ENCODE measurements at regions not wholly inside any gene's neighbourhood (a gene's known extent, or its start where the extent isn't known, plus 50 kb on each side); places are given as distances from the start of the nearest gene placed in this dataset.

DNA sequence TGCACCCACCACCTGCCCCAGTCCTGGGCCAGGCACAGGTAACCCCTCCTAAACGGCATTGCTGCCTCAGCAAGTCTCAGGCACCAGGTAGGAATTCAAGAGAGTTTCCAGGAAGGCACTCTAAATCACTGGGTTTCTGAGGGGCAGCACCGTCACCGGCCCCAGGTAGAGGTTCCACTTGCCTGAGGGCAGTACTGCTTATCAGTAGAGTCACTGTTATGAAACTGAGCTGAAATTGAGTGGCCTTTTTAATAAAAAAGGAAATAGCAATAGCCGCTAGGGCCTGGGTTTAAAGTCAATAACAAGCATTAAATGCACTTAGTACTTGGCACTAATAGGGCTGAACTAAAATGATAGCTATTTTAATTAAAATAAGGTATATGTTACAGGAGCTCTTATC is 653.7 kb downstream of the METTL4 start:
- Histone ChIP-seq H3K27ac (no peak overlapping the region), H3K4me3 (no peak overlapping the region)
- TF ChIP-seq, protein P1, sequence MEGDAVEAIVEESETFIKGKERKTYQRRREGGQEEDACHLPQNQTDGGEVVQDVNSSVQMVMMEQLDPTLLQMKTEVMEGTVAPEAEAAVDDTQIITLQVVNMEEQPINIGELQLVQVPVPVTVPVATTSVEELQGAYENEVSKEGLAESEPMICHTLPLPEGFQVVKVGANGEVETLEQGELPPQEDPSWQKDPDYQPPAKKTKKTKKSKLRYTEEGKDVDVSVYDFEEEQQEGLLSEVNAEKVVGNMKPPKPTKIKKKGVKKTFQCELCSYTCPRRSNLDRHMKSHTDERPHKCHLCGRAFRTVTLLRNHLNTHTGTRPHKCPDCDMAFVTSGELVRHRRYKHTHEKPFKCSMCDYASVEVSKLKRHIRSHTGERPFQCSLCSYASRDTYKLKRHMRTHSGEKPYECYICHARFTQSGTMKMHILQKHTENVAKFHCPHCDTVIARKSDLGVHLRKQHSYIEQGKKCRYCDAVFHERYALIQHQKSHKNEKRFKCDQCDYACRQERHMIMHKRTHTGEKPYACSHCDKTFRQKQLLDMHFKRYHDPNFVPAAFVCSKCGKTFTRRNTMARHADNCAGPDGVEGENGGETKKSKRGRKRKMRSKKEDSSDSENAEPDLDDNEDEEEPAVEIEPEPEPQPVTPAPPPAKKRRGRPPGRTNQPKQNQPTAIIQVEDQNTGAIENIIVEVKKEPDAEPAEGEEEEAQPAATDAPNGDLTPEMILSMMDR (IDR thresholded peaks at IDR 0.05) = no peak
- no peak for DNase-seq (ENCODE audit: low spot score)

DNA sequence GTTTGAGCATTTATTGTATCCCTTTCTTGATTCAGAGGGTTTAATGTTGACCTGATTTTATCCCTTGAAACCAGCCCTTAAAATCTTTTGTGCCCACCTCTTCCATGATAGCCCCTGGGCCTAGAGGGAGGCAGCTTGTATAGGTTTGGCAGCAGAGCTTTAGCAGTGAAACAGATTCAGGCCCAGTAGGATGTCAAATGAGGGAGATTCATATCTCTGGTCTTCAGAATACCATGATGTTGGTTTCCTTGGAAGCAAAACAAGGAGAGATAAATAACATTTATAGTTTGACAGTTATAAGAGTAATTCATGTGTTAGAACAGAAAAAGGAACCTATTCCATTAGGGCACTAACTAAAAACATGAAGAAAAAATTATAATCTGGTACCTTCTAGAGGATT is 649.2 kb downstream of the METTL4 start:
- TF ChIP-seq, protein P1 (IDR thresholded peaks at IDR 0.05) = no peak
- no peak overlapping the region for H3K4me3 ChIP-seq
- no peak for DNase-seq (ENCODE audit: low spot score)
- H3K27ac ChIP-seq = no peak overlapping the region

DNA sequence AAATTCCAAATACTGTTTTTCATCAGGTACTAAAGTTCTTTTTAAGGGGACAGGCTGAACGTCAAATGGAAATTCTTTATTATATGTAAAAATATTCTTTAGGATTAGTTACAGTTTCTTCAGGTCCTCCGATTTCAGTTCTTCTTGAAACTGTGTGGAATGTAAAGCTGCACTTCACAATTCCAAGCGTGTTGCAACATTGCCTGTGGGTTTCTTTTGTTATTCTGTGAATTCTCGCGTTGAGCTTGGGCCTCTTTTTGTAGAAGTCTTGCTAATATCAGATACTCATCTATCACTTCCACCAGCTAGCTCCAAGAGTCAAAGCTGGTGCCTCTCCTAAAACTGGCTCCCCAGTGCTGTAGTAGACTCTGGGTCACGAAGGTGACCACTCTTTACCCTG is 642.6 kb downstream of the METTL4 start:
- DNase-seq (ENCODE audit: low spot score) = no peak
- Histone ChIP-seq H3K4me3 (no peak overlapping the region), H3K27ac (no peak overlapping the region)
- TF ChIP-seq, protein P1 (IDR thresholded peaks at IDR 0.05) = no peak

DNA sequence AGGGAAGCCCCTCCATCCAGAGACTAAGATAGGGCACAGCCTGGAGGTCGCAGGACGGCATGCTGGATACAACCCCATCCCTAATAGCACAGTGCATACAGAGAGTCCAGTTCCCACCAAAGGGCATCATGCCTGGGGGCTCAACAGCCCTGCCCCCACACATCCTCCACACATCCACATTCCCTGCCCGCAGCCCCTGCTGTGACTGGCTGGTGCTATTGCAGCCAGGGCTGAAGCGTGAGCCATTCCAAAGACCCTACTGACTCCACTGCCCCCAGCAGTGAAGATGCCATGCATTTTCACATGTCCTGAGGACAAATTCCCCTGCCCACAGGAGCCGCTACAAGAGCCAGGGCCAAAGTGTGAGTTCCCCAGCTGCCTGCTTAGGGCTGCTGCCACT is 641.6 kb downstream of the METTL4 start:
- DNase-seq (ENCODE audit: low spot score) = no peak
- Histone ChIP-seq H3K27ac (no peak overlapping the region), H3K4me3 (no peak overlapping the region)
- TF ChIP-seq, protein P1 (IDR thresholded peaks at IDR 0.05) = no peak

DNA sequence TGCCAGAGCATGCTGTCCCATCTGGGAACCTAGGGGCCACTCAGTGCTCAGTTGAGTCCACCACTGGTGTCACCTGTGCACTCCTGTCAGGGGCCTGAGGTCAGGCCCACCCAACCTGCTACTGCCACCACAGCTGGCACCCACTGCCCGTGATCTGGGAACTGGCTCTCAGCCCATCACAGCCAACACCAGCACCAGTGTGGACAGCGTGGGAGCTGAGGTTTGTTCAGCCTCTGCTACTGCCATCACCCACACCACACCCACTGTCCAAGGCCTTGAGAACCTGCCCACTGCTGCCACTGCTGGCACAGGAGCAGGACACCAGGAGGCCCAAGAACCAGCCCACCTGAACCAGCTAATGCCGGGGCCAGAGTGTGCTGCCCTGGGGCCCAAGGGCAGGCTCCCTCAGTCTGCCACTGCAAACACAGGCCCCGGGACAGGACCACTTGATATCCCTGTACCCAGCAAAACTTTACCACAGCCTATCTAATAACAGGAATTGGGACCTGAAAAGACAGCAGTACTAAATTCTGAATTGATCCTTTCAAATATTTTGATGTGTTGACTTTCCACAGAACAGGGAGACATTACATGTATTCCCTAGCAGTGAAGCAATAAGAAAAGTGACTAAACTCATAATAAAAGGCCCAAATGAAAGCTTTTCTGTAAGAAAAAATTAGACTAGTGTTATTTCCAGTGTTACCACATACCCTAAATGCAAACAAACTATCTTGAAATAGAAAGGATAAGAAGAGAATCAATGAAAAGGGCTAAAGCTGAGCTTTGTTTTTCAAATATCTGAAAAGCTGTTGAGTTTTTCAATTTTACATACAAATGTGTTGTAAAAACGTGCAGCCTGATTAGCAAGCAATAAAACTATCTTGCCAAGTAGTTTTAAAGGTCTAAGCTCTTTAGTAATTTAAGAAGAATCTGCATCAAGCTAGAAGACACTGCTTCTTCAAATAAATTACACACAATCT is 640.7 kb downstream of the METTL4 start:
- DNase-seq (ENCODE audit: low spot score) = no peak
- TF ChIP-seq, protein P1 (IDR thresholded peaks at IDR 0.05) = no peak
- Histone ChIP-seq H3K27ac (no peak overlapping the region), H3K4me3 (no peak overlapping the region)

DNA sequence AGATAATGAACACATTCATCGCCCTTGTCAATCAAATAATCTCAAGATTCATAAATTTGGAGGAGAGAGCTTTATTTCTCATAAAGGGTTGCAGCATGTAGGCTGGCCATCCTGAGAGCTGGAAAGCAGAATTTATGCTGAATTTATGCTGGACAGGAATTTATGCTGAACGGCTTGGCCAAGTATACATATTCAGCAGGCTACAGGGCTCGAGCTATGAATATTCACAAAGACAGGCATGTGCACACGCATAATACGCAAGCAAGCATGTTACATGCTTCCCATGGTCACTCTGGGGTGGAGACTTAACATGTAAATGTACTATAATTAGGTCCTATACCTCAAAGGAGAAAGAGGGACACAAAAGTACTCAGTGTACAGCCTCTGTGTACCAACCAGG is 618.8 kb downstream of the METTL4 start:
- no peak for DNase-seq (ENCODE audit: low spot score)
- TF ChIP-seq, protein P1 (IDR thresholded peaks at IDR 0.05) = no peak
- Histone ChIP-seq H3K4me3 (no peak overlapping the region), H3K27ac (no peak overlapping the region)
